ENCODE measurements at regions not wholly inside any gene's neighbourhood (a gene's known extent, or its start where the extent isn't known, plus 50 kb on each side); places are given as distances from the start of the nearest gene placed in this dataset.

- Mint-ChIP-seq H3K4me1 (no peaks in the 10 kb centered on the region), H3K9me3 (no peaks in the 10 kb centered on the region), H3K36me3 (no peaks in the 10 kb centered on the region)
Measured at GRCh38 chr18:77657651-77658298, 408.1 kb downstream of the GALR1 start.

GRCh38 chr18:77658299-77658662, 408.6 kb downstream of the GALR1 start:
- no peak overlapping the region for H3K4me3 Mint-ChIP-seq
- H3K4me1 Mint-ChIP-seq = no peaks in the 10 kb centered on the region

More at GRCh38 chr18:77657651-77658298, 408.1 kb downstream of the GALR1 start:
- Mint-ChIP-seq H3K4me3 (no peak overlapping the region), H3K27me3 (peaks cover 3% of the 10 kb centered on the region), H3K27ac (no peak overlapping the region)
- DNase-seq = no peak

GRCh38 chr18:77658751-77659448, 409.3 kb downstream of the GALR1 start:
- Mint-ChIP-seq H3K4me3 (no peak overlapping the region), H3K9me3 (no peaks in the 10 kb centered on the region), H3K27ac (no peak overlapping the region), H3K4me1 (no peaks in the 10 kb centered on the region), H3K36me3 (no peaks in the 10 kb centered on the region), H3K27me3 (peaks cover 3% of the 10 kb centered on the region)
- no peak for DNase-seq

More at GRCh38 chr18:77658299-77658662, 408.6 kb downstream of the GALR1 start:
- no peak for DNase-seq
- Mint-ChIP-seq H3K27ac (no peak overlapping the region), H3K27me3 (peaks cover 4% of the 10 kb centered on the region), H3K36me3 (no peaks in the 10 kb centered on the region), H3K9me3 (no peaks in the 10 kb centered on the region)

GRCh38 chr18:77666613-77667012, 417.0 kb downstream of the GALR1 start:
- Mint-ChIP-seq H3K27ac (no peak overlapping the region), H3K9me3 (no peaks in the 10 kb centered on the region), H3K36me3 (no peaks in the 10 kb centered on the region), H3K4me1 (no peaks in the 10 kb centered on the region), H3K27me3 (peaks cover 29% of the 10 kb centered on the region), H3K4me3 (no peak overlapping the region)
- DNase-seq = no peak

GRCh38 chr18:77668219-77668618, 418.6 kb downstream of the GALR1 start:
- Mint-ChIP-seq H3K4me1 (no peaks in the 10 kb centered on the region), H3K4me3 (no peak overlapping the region), H3K27me3 (peaks cover 28% of the 10 kb centered on the region), H3K9me3 (no peaks in the 10 kb centered on the region), H3K27ac (no peak overlapping the region), H3K36me3 (no peaks in the 10 kb centered on the region)
- DNase-seq = no peak

- H3K36me3 Mint-ChIP-seq = no peaks in the 10 kb centered on the region
- no peaks in the 10 kb centered on the region for H3K4me1 Mint-ChIP-seq
- peaks cover 29% of the 10 kb centered on the region for H3K27me3 Mint-ChIP-seq
- no peak for DNase-seq
- H3K27ac Mint-ChIP-seq = no peak overlapping the region
- H3K9me3 Mint-ChIP-seq = no peaks in the 10 kb centered on the region
- H3K4me3 Mint-ChIP-seq = no peak overlapping the region
Measured at GRCh38 chr18:77669331-77669730, 419.7 kb downstream of the GALR1 start.

- Mint-ChIP-seq H3K27me3 (peaks cover 37% of the 10 kb centered on the region), H3K27ac (no peak overlapping the region), H3K9me3 (no peaks in the 10 kb centered on the region), H3K4me3 (no peak overlapping the region), H3K36me3 (no peaks in the 10 kb centered on the region), H3K4me1 (peaks cover 2% of the 10 kb centered on the region)
- DNase-seq = no peak
Measured at GRCh38 chr18:77671456-77672167, 422.0 kb downstream of the GALR1 start.

GRCh38 chr18:77676910-77677309, 427.3 kb downstream of the GALR1 start:
- Mint-ChIP-seq H3K27me3 (peaks cover 27% of the 10 kb centered on the region), H3K9me3 (no peaks in the 10 kb centered on the region), H3K27ac (no peak overlapping the region), H3K4me3 (no peak overlapping the region), H3K4me1 (peaks cover 5% of the 10 kb centered on the region), H3K36me3 (no peaks in the 10 kb centered on the region)
- DNase-seq = no peak

GRCh38 chr18:77677536-77677935, 427.9 kb downstream of the GALR1 start:
- no peak overlapping the region for H3K27ac Mint-ChIP-seq
- H3K4me1 Mint-ChIP-seq = peaks cover 5% of the 10 kb centered on the region
- H3K27me3 Mint-ChIP-seq = peaks cover 27% of the 10 kb centered on the region
- no peaks in the 10 kb centered on the region for H3K36me3 Mint-ChIP-seq
- H3K9me3 Mint-ChIP-seq = no peaks in the 10 kb centered on the region
- DNase-seq = no peak
- H3K4me3 Mint-ChIP-seq = no peak overlapping the region

GRCh38 chr18:77679869-77680268, 430.2 kb downstream of the GALR1 start:
- Mint-ChIP-seq H3K27me3 (peaks cover 28% of the 10 kb centered on the region), H3K4me1 (peaks cover 5% of the 10 kb centered on the region), H3K36me3 (no peaks in the 10 kb centered on the region), H3K4me3 (no peak overlapping the region), H3K27ac (no peak overlapping the region), H3K9me3 (peaks cover 2% of the 10 kb centered on the region)
- DNase-seq = no peak

- Mint-ChIP-seq H3K27ac (no peak overlapping the region), H3K9me3 (no peaks in the 10 kb centered on the region), H3K4me3 (no peak overlapping the region), H3K27me3 (peaks cover 26% of the 10 kb centered on the region), H3K36me3 (no peaks in the 10 kb centered on the region), H3K4me1 (no peaks in the 10 kb centered on the region)
- DNase-seq = no peak
Measured at GRCh38 chr18:77700051-77700450, 450.4 kb downstream of the GALR1 start.

- no peak for DNase-seq
- H3K36me3 Mint-ChIP-seq = no peaks in the 10 kb centered on the region
- no peaks in the 10 kb centered on the region for H3K9me3 Mint-ChIP-seq
- no peak overlapping the region for H3K4me3 Mint-ChIP-seq
- H3K4me1 Mint-ChIP-seq = no peaks in the 10 kb centered on the region
- no peak overlapping the region for H3K27ac Mint-ChIP-seq
- peaks cover 30% of the 10 kb centered on the region for H3K27me3 Mint-ChIP-seq
Measured at GRCh38 chr18:77701977-77702376, 452.3 kb downstream of the GALR1 start.

- no peaks in the 10 kb centered on the region for H3K9me3 Mint-ChIP-seq
- no peaks in the 10 kb centered on the region for H3K4me1 Mint-ChIP-seq
- no peak overlapping the region for H3K27ac Mint-ChIP-seq
- H3K4me3 Mint-ChIP-seq = no peak overlapping the region
- no peaks in the 10 kb centered on the region for H3K36me3 Mint-ChIP-seq
- no peak for DNase-seq
- H3K27me3 Mint-ChIP-seq = peaks cover 30% of the 10 kb centered on the region
Measured at GRCh38 chr18:77702686-77703085, 453.0 kb downstream of the GALR1 start.

GRCh38 chr18:77705301-77705700, 455.7 kb downstream of the GALR1 start:
- peaks cover 2% of the 10 kb centered on the region for H3K9me3 Mint-ChIP-seq

GRCh38 chr18:77708826-77709506, 459.3 kb downstream of the GALR1 start:
- Mint-ChIP-seq H3K4me1 (no peaks in the 10 kb centered on the region), H3K36me3 (no peaks in the 10 kb centered on the region), H3K27me3 (peaks cover 19% of the 10 kb centered on the region), H3K4me3 (no peak overlapping the region), H3K9me3 (peaks cover 2% of the 10 kb centered on the region), H3K27ac (no peak overlapping the region)
- DNase-seq = no peak

More at GRCh38 chr18:77705301-77705700, 455.7 kb downstream of the GALR1 start:
- Mint-ChIP-seq H3K27me3 (peaks cover 30% of the 10 kb centered on the region), H3K4me3 (no peak overlapping the region), H3K4me1 (no peaks in the 10 kb centered on the region), H3K36me3 (no peaks in the 10 kb centered on the region), H3K27ac (no peak overlapping the region)
- DNase-seq = no peak

Measured in activated naive CD8-positive, alpha-beta T cell treated with anti-CD3 and anti-CD28 coated beads for 36 hours (primary cell).